IPS DF 19.7 (cell line): ENCODE measurements at regions not wholly inside any gene's neighbourhood (a gene's known extent, or its start where the extent isn't known, plus 50 kb on each side); places are given as distances from the start of the nearest gene placed in this dataset.
"Not testable (repeated sequence)": the region's sequence is repeated elsewhere in the genome, so short reads cannot be mapped to it uniquely, and the experiment has no call there.

Experiments used
- DNase-seq: peaks from one replicate; pipeline ENCODE4 v3.0.0-alpha.2; 2013; ENCODE audit warnings: low read depth, low spot score

- DNase-seq = no peak
These were observed 177.2 kb upstream of the OR13F1 start for GRCh38 chr9:104326912-104327311.

GRCh38 chr9:104329245-104329644 lies 174.8 kb upstream of the OR13F1 start:
- DNase-seq = no peak

GRCh38 chr9:104330841-104331240 lies 173.2 kb upstream of the OR13F1 start:
- no peak for DNase-seq

GRCh38 chr9:104334549-104334948 lies 169.5 kb upstream of the OR13F1 start:
- DNase-seq = no peak

GRCh38 chr9:104339692-104340091 lies 164.4 kb upstream of the OR13F1 start:
- no peak for DNase-seq

- no peak for DNase-seq
These were observed 161.5 kb upstream of the OR13F1 start for GRCh38 chr9:104342552-104342951.

- no peak for DNase-seq
These were observed 159.0 kb upstream of the OR13F1 start for GRCh38 chr9:104345061-104345460.

GRCh38 chr9:104350541-104350940 lies 153.5 kb upstream of the OR13F1 start:
- DNase-seq = no peak

GRCh38 chr9:104351726-104352125 lies 152.3 kb upstream of the OR13F1 start:
- no peak for DNase-seq

- DNase-seq = no peak
These were observed 142.9 kb upstream of the OR13F1 start for GRCh38 chr9:104361207-104361606.

- no peak for DNase-seq
These were observed 141.1 kb upstream of the OR13F1 start for GRCh38 chr9:104362912-104363472.

GRCh38 chr9:104367507-104367906 lies 136.6 kb upstream of the OR13F1 start:
- no peak for DNase-seq

GRCh38 chr9:104368318-104368717 lies 135.7 kb upstream of the OR13F1 start:
- not testable (repeated sequence) for DNase-seq

GRCh38 chr9:104374711-104375110 lies 129.4 kb upstream of the OR13F1 start:
- DNase-seq = no peak

- DNase-seq = no peak
These were observed 118.0 kb upstream of the OR13F1 start for GRCh38 chr9:104386013-104386412.

GRCh38 chr9:104386425-104387069 lies 117.5 kb upstream of the OR13F1 start:
- DNase-seq = peak; percentile 30

GRCh38 chr9:104388071-104388470 lies 116.0 kb upstream of the OR13F1 start:
- DNase-seq = no peak

GRCh38 chr9:104389341-104389740 lies 114.7 kb upstream of the OR13F1 start:
- DNase-seq = no peak

- DNase-seq = peak; percentile 5
These were observed 109.2 kb upstream of the OR13F1 start for GRCh38 chr9:104394901-104395300.

GRCh38 chr9:104412238-104412637 lies 91.8 kb upstream of the OR13F1 start:
- DNase-seq = no peak

- DNase-seq = no peak
These were observed 87.6 kb upstream of the OR13F1 start for GRCh38 chr9:104416470-104416869.

- no peak for DNase-seq
These were observed 86.8 kb upstream of the OR13F1 start for GRCh38 chr9:104417296-104417695.

- DNase-seq = no peak
These were observed 75.0 kb upstream of the OR13F1 start for GRCh38 chr9:104429031-104429546.
